Gastroesophageal sphincter (tissue), 4 donors: ENCODE measurements at regions not wholly inside any gene's neighbourhood (a gene's known extent, or its start where the extent isn't known, plus 50 kb on each side); places are given as distances from the start of the nearest gene placed in this dataset.
"Not testable (repeated sequence)": the region's sequence is repeated elsewhere in the genome, so short reads cannot be mapped to it uniquely, and the experiment has no call there.

Experiments used
- ATAC-seq: fragments of 150-250 bp; one replicate; pipeline ENCODE4 v1.9.1; 2016; ENCODE audit warnings: mild to moderate bottlenecking, moderate library complexity
- H3K27ac ChIP-seq, 4 donors: fragments of 200-600 bp; sonication (generic) in 3 of 4; 1 replicate in 3 of 4; 2 replicates in 1 of 4; pipeline ENCODE4 v1.5.1; 2016 to 2019
- H3K27me3 ChIP-seq: fragments of 200-600 bp; sonication (generic); one replicate; pipeline ENCODE4 v1.5.1; 2019
- H3K36me3 ChIP-seq, 2 donors: fragments of 200-600 bp; sonication (generic); one replicate each; pipeline ENCODE4 v1.5.1; 2019; ENCODE audit warnings: control low read depth in 1 of 2
- H3K4me1 ChIP-seq, 3 donors: fragments of 200-600 bp; sonication (generic); 1 replicate in 2 of 3; 2 replicates in 1 of 3; pipeline ENCODE4 v1.5.1; 2016 to 2019; ENCODE audit warnings: control low read depth in 2 of 3
- H3K4me3 ChIP-seq, 2 donors: fragments of 200-600 bp; sonication (generic); one replicate each; pipeline ENCODE4 v1.5.1; 2019; ENCODE audit warnings: mild to moderate bottlenecking in 1 of 2, moderate library complexity in 1 of 2
- H3K9me3 ChIP-seq, 3 donors: fragments of 200-600 bp; sonication (generic); one replicate each; pipeline ENCODE4 v1.5.1; 2017 to 2019; ENCODE audit warnings: control low read depth in 2 of 3
- CTCF ChIP-seq, 4 experiments: fragments of 200-600 bp in 2 of 4; fragments of 450-650 bp in 2 of 4; sonication (generic) in 1 of 4; IDR thresholded peaks; one replicate each; pipeline ENCODE4 v1.5.1; 2017 to 2019; ENCODE audit warnings: antibody characterized with exemption in 4 of 4, mild to moderate bottlenecking in 2 of 4, moderate library complexity in 2 of 4
- EP300 ChIP-seq: sonication (generic); formaldehyde crosslinking; IDR thresholded peaks from one replicate; pipeline ENCODE4 v1.6.1; 2017; ENCODE audit warnings: antibody characterized with exemption, mild to moderate bottlenecking
- POLR2A ChIP-seq, 2 donors: fragments of 450-650 bp; IDR thresholded peaks; one replicate each; pipeline ENCODE4 v1.6.1; 2017; ENCODE audit warnings: antibody characterized with exemption in 2 of 2, mild to moderate bottlenecking in 2 of 2, moderate library complexity in 1 of 2
- POLR2AphosphoS5 ChIP-seq: sonication (generic); formaldehyde crosslinking; IDR thresholded peaks from one replicate; pipeline ENCODE4 v1.6.1; 2017; ENCODE audit warnings: antibody characterized with exemption
- WGBS, 2 donors: methylation state at CpG; one replicate each; pipeline ENCODE4 v1.1.5; 2018; ENCODE audit warnings: low coverage in 1 of 2; 5-methylcytosine and 5-hydroxymethylcytosine counted together

DNA sequence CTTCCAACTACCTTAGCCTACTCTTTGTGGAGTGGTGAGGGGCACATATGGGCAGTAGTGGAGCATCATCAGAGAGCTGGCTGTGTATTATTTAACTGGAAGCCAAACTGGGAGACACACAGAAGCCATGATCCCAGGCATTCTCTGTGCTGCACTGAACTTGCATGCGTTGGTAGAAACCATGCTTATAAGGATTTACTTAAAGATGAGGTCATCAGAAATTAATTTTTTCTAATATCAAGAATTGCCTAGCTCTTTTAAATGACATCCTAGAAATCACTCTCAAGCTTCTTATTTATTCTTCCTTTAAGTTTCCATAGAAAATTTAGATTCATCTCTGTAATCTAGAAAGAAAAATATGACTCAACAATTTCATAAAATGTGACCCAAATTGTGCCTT is 136.2 kb downstream of the KCNK1 start:
- Histone ChIP-seq H3K4me1 (no peaks in the 10 kb centered on the region), H3K36me3 (no peaks in the 10 kb centered on the region), H3K27ac (no peak overlapping the region), H3K27me3 (peaks cover 8% of the 10 kb centered on the region), H3K4me3 (no peak overlapping the region), H3K9me3 (no peaks in the 10 kb centered on the region)
- no peak for ATAC-seq
- 82 to 87% methylated on average over 1 of the region's 1 CpG for WGBS, 2 donors
- TF ChIP-seq EP300 (no peak), CTCF (IDR thresholded peaks at IDR 0.05) (no peak), POLR2A (IDR thresholded peaks at IDR 0.05) (no peak), POLR2AphosphoS5 (no peak)

DNA sequence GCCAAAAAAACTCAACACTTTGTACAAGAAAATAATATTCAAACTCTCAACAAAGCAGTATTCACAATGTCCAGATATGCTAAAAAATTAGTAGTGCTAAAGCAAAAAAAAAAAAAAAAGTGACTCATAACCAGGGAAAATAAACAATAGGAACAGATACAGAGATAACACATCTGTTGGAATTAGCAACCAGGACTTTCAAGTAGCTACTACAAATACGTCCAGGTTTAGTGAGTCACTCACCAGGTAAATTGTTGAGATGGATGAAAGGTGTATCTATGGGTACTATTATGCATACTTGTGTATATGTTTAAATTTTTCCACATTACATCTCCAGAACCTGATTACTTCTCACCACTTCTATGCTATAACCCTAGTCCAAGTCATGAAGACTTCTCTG is 144.8 kb upstream of the SLC35F3 start:
- no peak for ATAC-seq
- no peak overlapping the region for H3K4me3 ChIP-seq
- no peak for TF ChIP-seq POLR2AphosphoS5
- H3K4me1 ChIP-seq: no peaks in the 10 kb centered on the region
- H3K27me3 ChIP-seq: peaks cover 5% of the 10 kb centered on the region
- H3K9me3 ChIP-seq: no peaks in the 10 kb centered on the region
- H3K27ac ChIP-seq: no peak overlapping the region
- H3K36me3 ChIP-seq: no peaks in the 10 kb centered on the region
- 15 to 33% methylated on average over 1 of the region's 1 CpG for WGBS, 2 donors

- H3K4me3 ChIP-seq, H3K27me3 ChIP-seq, ATAC-seq, H3K36me3 ChIP-seq, H3K27ac ChIP-seq, H3K4me1 ChIP-seq, H3K9me3 ChIP-seq: not testable (repeated sequence)
- WGBS, 2 donors: 42 to 100% methylated on average over 1 to 2 of the region's 3 CpGs
These were observed 140.2 kb upstream of the SLC35F3 start for GRCh38 chr1:233764304-233764703.

- no peak for TF ChIP-seq POLR2A (IDR thresholded peaks at IDR 0.05)
- TF ChIP-seq EP300: no peak
- TF ChIP-seq POLR2AphosphoS5: no peak
- TF ChIP-seq CTCF (IDR thresholded peaks at IDR 0.05): no peak
- H3K4me3 ChIP-seq: no peak overlapping the region
- ATAC-seq: no peak
- H3K36me3 ChIP-seq: no peaks in the 10 kb centered on the region
- 83 to 86% methylated on average over 1 of the region's 1 CpG for whole genome bisulfite sequencing, 2 donors
- peaks cover 0 to 19% (median 0%) of the 10 kb centered on the region in 3 donors for H3K9me3 ChIP-seq
- H3K4me1 ChIP-seq: no peaks in the 10 kb centered on the region
- no peak overlapping the region for H3K27ac ChIP-seq
- H3K27me3 ChIP-seq: no peaks in the 10 kb centered on the region
These were observed 126.9 kb upstream of the SLC35F3 start for GRCh38 chr1:233777566-233777965.

DNA sequence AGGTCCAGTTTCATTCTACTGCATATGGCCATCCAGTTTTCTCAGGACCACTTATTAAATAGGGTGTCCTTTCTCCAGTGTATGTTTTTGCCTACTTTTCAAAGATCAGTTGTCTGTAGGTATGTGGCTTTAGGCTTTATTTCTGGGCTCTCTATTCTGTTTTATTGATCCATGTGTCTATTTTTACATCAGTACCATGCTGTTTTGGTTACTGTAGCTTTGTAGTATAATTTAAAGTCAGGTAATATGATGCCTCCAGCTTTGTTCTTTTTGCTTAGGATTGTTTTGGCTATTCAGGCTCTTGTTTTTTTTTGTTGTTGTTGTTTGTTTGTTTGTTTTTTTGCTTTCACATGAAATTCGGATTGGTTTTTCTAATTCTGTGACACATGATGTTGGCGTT is 124.4 kb upstream of the SLC35F3 start:
- no peak overlapping the region for H3K4me3 ChIP-seq
- H3K36me3 ChIP-seq: no peaks in the 10 kb centered on the region
- no peak for ATAC-seq
- 67 to 93% methylated on average over 1 to 2 of the region's 2 CpGs for WGBS, 2 donors
- TF ChIP-seq POLR2AphosphoS5: no peak
- H3K27ac ChIP-seq: no peak overlapping the region
- no peaks in the 10 kb centered on the region for H3K4me1 ChIP-seq
- no peaks in the 10 kb centered on the region for H3K27me3 ChIP-seq
- H3K9me3 ChIP-seq: peaks cover 0 to 19% (median 0%) of the 10 kb centered on the region in 3 donors

DNA sequence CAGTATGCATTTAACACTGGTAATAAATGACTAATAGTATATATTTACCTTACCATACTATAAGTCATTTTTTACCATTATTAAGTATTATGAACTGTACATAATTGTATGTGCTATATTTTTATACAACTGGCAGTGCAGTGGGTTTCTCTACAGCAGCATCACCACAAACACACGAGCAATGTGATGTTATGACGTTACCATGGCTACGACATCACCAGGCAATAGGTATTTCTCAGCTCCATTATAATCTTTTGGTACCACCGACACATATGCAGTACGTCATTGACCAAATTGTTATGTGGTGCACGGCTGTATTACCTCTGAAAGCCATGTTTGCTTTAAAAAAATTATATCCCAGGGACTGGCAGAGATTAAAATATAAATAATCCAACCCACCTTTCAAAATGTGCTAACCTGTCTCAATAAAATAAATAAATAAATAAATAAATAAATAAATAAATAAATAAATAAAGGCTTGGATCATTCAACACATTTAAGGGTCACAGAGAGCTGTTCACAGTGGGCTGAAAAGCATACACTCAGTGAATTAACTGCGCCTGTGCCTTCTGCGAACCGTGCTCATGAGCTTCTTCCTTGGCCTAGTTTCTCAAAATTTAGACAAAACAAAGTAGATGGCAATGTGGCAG is 121.4 kb upstream of the SLC35F3 start:
- ATAC-seq: no peak
- Histone ChIP-seq H3K4me3 (no peak overlapping the region), H3K9me3 (peaks cover 0 to 19% (median 0%) of the 10 kb centered on the region in 3 donors), H3K36me3 (no peaks in the 10 kb centered on the region), H3K27me3 (no peaks in the 10 kb centered on the region), H3K27ac (no peak overlapping the region), H3K4me1 (no peaks in the 10 kb centered on the region)
- 80 to 84% methylated on average over 9 of the region's 9 CpGs for WGBS, 2 donors
- TF ChIP-seq EP300 (no peak), CTCF (IDR thresholded peaks at IDR 0.05) (no peak), POLR2AphosphoS5 (no peak), POLR2A (IDR thresholded peaks at IDR 0.05) (no peak)
